Endothelial cell (in vitro differentiated cells): ENCODE measurements at regions not wholly inside any gene's neighbourhood (a gene's known extent, or its start where the extent isn't known, plus 50 kb on each side); places are given as distances from the start of the nearest gene placed in this dataset.

Source experiments
- DNase-seq: peaks from one replicate; pipeline ENCODE4 v3.0.0; 2021; ENCODE audit warnings: low spot score
- H3K27ac Mint-ChIP-seq: one replicate; pipeline ENCODE4 v1.8.0; 2021; ENCODE audit warnings: mixed read lengths, inconsistent platforms; ENCODE audit not compliant: unreplicated experiment
- H3K27me3 Mint-ChIP-seq: one replicate; pipeline ENCODE4 v1.8.0; 2021; ENCODE audit warnings: mild to moderate bottlenecking, moderate library complexity, mixed read lengths, inconsistent platforms; ENCODE audit not compliant: unreplicated experiment
- H3K36me3 Mint-ChIP-seq: one replicate; pipeline ENCODE4 v1.8.0; 2021; ENCODE audit warnings: mild to moderate bottlenecking, low read depth, mixed read lengths, inconsistent platforms; ENCODE audit not compliant: unreplicated experiment
- H3K4me1 Mint-ChIP-seq: one replicate; pipeline ENCODE4 v1.8.0; 2021; ENCODE audit warnings: mild to moderate bottlenecking, mixed read lengths, inconsistent platforms; ENCODE audit not compliant: unreplicated experiment
- H3K4me3 Mint-ChIP-seq: one replicate; pipeline ENCODE4 v1.8.0; 2021; ENCODE audit warnings: mild to moderate bottlenecking, mixed read lengths, inconsistent platforms; ENCODE audit not compliant: unreplicated experiment
- H3K9me3 Mint-ChIP-seq: one replicate; pipeline ENCODE4 v1.8.0; 2021; ENCODE audit warnings: mixed read lengths, inconsistent platforms; ENCODE audit not compliant: unreplicated experiment
- CTCF ChIP-seq: fragments of 200-600 bp; sonication (generic); IDR thresholded peaks from one replicate; pipeline ENCODE4 v1.5.0; 2021; ENCODE audit warnings: antibody characterized with exemption; ENCODE audit not compliant: unreplicated experiment

GRCh38 chr16:77549876-77550275, 115.0 kb upstream of the ADAMTS18 start:
- DNase-seq: no peak
- H3K27me3 Mint-ChIP-seq: no peaks in the 10 kb centered on the region
- no peak overlapping the region for H3K4me3 Mint-ChIP-seq
- H3K36me3 Mint-ChIP-seq: no peaks in the 10 kb centered on the region
- peaks cover 7% of the 10 kb centered on the region for H3K4me1 Mint-ChIP-seq
- no peak overlapping the region for H3K27ac Mint-ChIP-seq
- no peak for TF ChIP-seq CTCF
- no peaks in the 10 kb centered on the region for H3K9me3 Mint-ChIP-seq

DNA sequence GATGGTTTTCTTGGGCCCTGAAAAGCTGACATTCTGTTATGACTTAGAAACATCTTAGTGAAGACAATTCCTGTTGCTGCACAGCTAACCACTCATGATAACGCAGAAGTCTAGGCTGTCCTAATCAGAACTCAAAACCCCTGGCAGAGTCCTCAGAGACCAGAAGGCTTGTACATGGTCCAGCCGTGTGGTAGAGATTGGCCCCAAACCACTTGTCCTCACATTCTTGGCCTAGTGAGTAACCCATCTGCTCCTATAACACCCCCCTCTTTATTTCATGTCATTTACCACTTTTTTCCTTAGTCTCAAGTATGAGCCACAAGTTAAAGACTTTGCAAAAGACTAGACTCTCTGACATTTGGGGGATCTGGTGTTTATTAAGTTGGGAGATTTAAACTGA, 116.5 kb upstream of the ADAMTS18 start:
- no peaks in the 10 kb centered on the region for H3K36me3 Mint-ChIP-seq
- no peak overlapping the region for H3K4me3 Mint-ChIP-seq
- TF ChIP-seq CTCF: no peak
- H3K27me3 Mint-ChIP-seq: no peaks in the 10 kb centered on the region
- H3K9me3 Mint-ChIP-seq: no peaks in the 10 kb centered on the region
- peaks cover 7% of the 10 kb centered on the region for H3K4me1 Mint-ChIP-seq
- no peak for DNase-seq
- no peak overlapping the region for H3K27ac Mint-ChIP-seq

GRCh38 chr16:77553130-77553529, 118.3 kb upstream of the ADAMTS18 start:
- Mint-ChIP-seq H3K9me3 (no peaks in the 10 kb centered on the region), H3K27me3 (no peaks in the 10 kb centered on the region), H3K4me3 (no peak overlapping the region), H3K36me3 (no peaks in the 10 kb centered on the region), H3K27ac (no peak overlapping the region), H3K4me1 (peaks cover 7% of the 10 kb centered on the region)
- DNase-seq: no peak
- no peak for TF ChIP-seq CTCF

- no peaks in the 10 kb centered on the region for H3K9me3 Mint-ChIP-seq
- H3K36me3 Mint-ChIP-seq: no peaks in the 10 kb centered on the region
- no peaks in the 10 kb centered on the region for H3K4me1 Mint-ChIP-seq
- no peak for TF ChIP-seq CTCF
- no peak overlapping the region for H3K4me3 Mint-ChIP-seq
- no peak overlapping the region for H3K27ac Mint-ChIP-seq
- no peaks in the 10 kb centered on the region for H3K27me3 Mint-ChIP-seq
- DNase-seq: no peak
These were observed 120.3 kb upstream of the ADAMTS18 start for GRCh38 chr16:77555126-77555525.

- no peak overlapping the region for H3K27ac Mint-ChIP-seq
These were observed 121.0 kb upstream of the ADAMTS18 start for GRCh38 chr16:77555791-77556190.

More at GRCh38 chr16:77555791-77556190, 121.0 kb upstream of the ADAMTS18 start:
- Mint-ChIP-seq H3K4me3 (no peak overlapping the region), H3K4me1 (no peaks in the 10 kb centered on the region), H3K36me3 (no peaks in the 10 kb centered on the region), H3K27me3 (no peaks in the 10 kb centered on the region), H3K9me3 (no peaks in the 10 kb centered on the region)
- TF ChIP-seq CTCF: no peak
- DNase-seq: no peak
